IMR-90 (cell line): ENCODE measurements at regions not wholly inside any gene's neighbourhood (a gene's known extent, or its start where the extent isn't known, plus 50 kb on each side); places are given as distances from the start of the nearest gene placed in this dataset.

Experiments used
- ATAC-seq: fragments of 200-7000 bp; cut with Tn5 transposase; 2 replicates; pipeline ENCODE4 v1.9.1; 2020; ENCODE audit warnings: low read depth, mild to moderate bottlenecking, moderate library complexity
- BruUV-seq: library from RNA; stranded (reverse); fragments of 400-500 nt; replicated peaks from 2 replicates; lab custom pipeline; 2021; lab: Mats Ljungman, UMichigan
- CTCF ChIA-PET: fragments of 300-600 bp; formaldehyde crosslinking; extraction: SDS; loops from one replicate; lab custom pipeline; 2021; ENCODE audit warnings: antibody characterized with exemption; lab: Yijun Ruan, JAX
- POLR2A ChIA-PET: fragments of 300-600 bp; sonication (Branson Sonifier 250); formaldehyde crosslinking; loops from one replicate; lab custom pipeline; 2022; ENCODE audit warnings: antibody characterized with exemption; ENCODE audit not compliant: unreplicated experiment; lab: Charles Lee
- DNase-seq: peaks from one replicate; pipeline ENCODE4 v3.0.0; 2013
- H2AFZ ChIP-seq: replicated peaks from 2 replicates; pipeline ENCODE3; 2013; ENCODE audit warnings: low read length, mild to moderate bottlenecking; ENCODE audit not compliant: poor library complexity
- H2AK5ac ChIP-seq: 2 replicates; pipeline ENCODE4 v1.6.1; 2013; ENCODE audit warnings: low read depth, low read length, inconsistent platforms
- H2AK9ac ChIP-seq: replicated peaks from 2 replicates; pipeline ENCODE3; 2013; ENCODE audit warnings: mild to moderate bottlenecking, low read depth, low read length, moderate library complexity; ENCODE audit not compliant: poor library complexity
- H2BK120ac ChIP-seq: 2 replicates; pipeline ENCODE4 v1.6.1; 2013; ENCODE audit warnings: low read depth, low read length, inconsistent platforms
- H2BK15ac ChIP-seq: 3 replicates; pipeline ENCODE4 v1.6.1; 2013; ENCODE audit warnings: low read depth, low read length, inconsistent platforms
- H2BK20ac ChIP-seq: 2 replicates; pipeline ENCODE4 v1.6.1; 2013; ENCODE audit warnings: low read depth, mild to moderate bottlenecking, inconsistent platforms, low read length, moderate library complexity
- H2BK5ac ChIP-seq: 2 replicates; pipeline ENCODE4 v1.6.1; 2013; ENCODE audit warnings: mild to moderate bottlenecking, low read depth, low read length, inconsistent platforms; ENCODE audit not compliant: poor library complexity, severe bottlenecking
- H3K14ac ChIP-seq: replicated peaks from 2 replicates; pipeline ENCODE4 v1.6.1; 2013; ENCODE audit warnings: low read depth, low read length, inconsistent platforms
- H3K18ac ChIP-seq: 2 replicates; pipeline ENCODE4 v1.6.1; 2013; ENCODE audit warnings: low read depth, low read length, control low read depth
- H3K23ac ChIP-seq: 2 replicates; pipeline ENCODE4 v1.6.1; 2013; ENCODE audit warnings: low read depth, low read length, inconsistent platforms
- H3K27ac ChIP-seq: 2 replicates; pipeline ENCODE4 v1.5.1; 2013; ENCODE audit warnings: mild to moderate bottlenecking, control low read depth, low read length; ENCODE audit not compliant: insufficient read depth
- H3K27me3 ChIP-seq: 2 replicates; pipeline ENCODE4 v1.6.1; 2013; ENCODE audit warnings: low read length; ENCODE audit not compliant: control insufficient read depth, insufficient read depth
- H3K36me3 ChIP-seq: 2 replicates; pipeline ENCODE4 v1.6.1; 2013; ENCODE audit warnings: low read length, mixed read lengths; ENCODE audit not compliant: control insufficient read depth, insufficient read depth
- H3K4ac ChIP-seq: 2 replicates; pipeline ENCODE4 v1.6.1; 2013; ENCODE audit warnings: low read depth, low read length, inconsistent platforms
- H3K4me1 ChIP-seq: 2 replicates; pipeline ENCODE4 v1.6.1; 2013; ENCODE audit warnings: low read length, mixed read lengths; ENCODE audit not compliant: control insufficient read depth, insufficient read depth
- H3K4me2 ChIP-seq: 2 replicates; pipeline ENCODE4 v1.6.1; 2013; ENCODE audit warnings: low read depth, mild to moderate bottlenecking, control low read depth, low read length, moderate library complexity
- H3K4me3 ChIP-seq: 2 replicates; pipeline ENCODE4 v1.5.1; 2013; ENCODE audit warnings: low read depth, mild to moderate bottlenecking, control low read depth, low read length, moderate library complexity; ENCODE audit not compliant: insufficient read depth
- H3K56ac ChIP-seq: 2 replicates; pipeline ENCODE4 v1.6.1; 2013; ENCODE audit warnings: low read length, inconsistent platforms; ENCODE audit not compliant: insufficient read depth; ENCODE audit errors: extremely low read depth
- H3K79me1 ChIP-seq, 2 experiments: 2 replicates each; pipeline ENCODE4 v1.6.1; 2013; ENCODE audit warnings: low read length in 2 of 2, inconsistent platforms in 1 of 2, low read depth in 1 of 2
- H3K9ac ChIP-seq: 2 replicates; pipeline ENCODE4 v1.6.1; 2013; ENCODE audit warnings: low read depth, low read length, control low read depth
- H3K9me1 ChIP-seq: 2 replicates; pipeline ENCODE4 v1.6.1; 2013; ENCODE audit warnings: low read length, inconsistent platforms; ENCODE audit not compliant: insufficient read depth
- H3K9me3 ChIP-seq: 2 replicates; pipeline ENCODE4 v1.6.1; 2013; ENCODE audit warnings: low read length; ENCODE audit not compliant: control insufficient read depth, insufficient read depth
- H4K20me1 ChIP-seq: 2 replicates; pipeline ENCODE4 v1.6.1; 2013; ENCODE audit warnings: low read length, inconsistent platforms; ENCODE audit not compliant: insufficient read depth
- H4K5ac ChIP-seq: 2 replicates; pipeline ENCODE4 v1.6.1; 2013; ENCODE audit warnings: mild to moderate bottlenecking, low read depth, low read length, control low read depth
- H4K8ac ChIP-seq, 2 experiments: 2 replicates each; pipeline ENCODE4 v1.6.1; 2013; ENCODE audit warnings: low read depth in 2 of 2, low read length in 2 of 2, control low read depth in 1 of 2, inconsistent platforms in 1 of 2
- H4K91ac ChIP-seq: 2 replicates; pipeline ENCODE4 v1.6.1; 2013; ENCODE audit warnings: low read depth, low read length, inconsistent platforms; ENCODE audit not compliant: insufficient read depth
- BHLHE40 ChIP-seq: fragments of 150-350 bp; IDR thresholded peaks from 2 replicates; pipeline ENCODE4 v1.6.1; 2016; ENCODE audit warnings: mild to moderate bottlenecking, low read depth, low read length
- CEBPB ChIP-seq: IDR thresholded peaks from 2 replicates; pipeline ENCODE4 v1.6.1; 2012; ENCODE audit warnings: low read depth, low read length, improper control_type of control experiment
- CHD1 ChIP-seq: IDR thresholded peaks from 2 replicates; pipeline ENCODE4 v1.6.1; 2012; ENCODE audit warnings: low read depth, low read length, improper control_type of control experiment
- CTCF ChIP-seq: conservative IDR thresholded peaks from 2 replicates; pipeline ENCODE4 v1.5.1; 2012; ENCODE audit warnings: mild to moderate bottlenecking, low read depth, low read length, improper control_type of control experiment
- ELK1 ChIP-seq: fragments of 150-350 bp; IDR thresholded peaks from 2 replicates; pipeline ENCODE4 v1.6.1; 2016; ENCODE audit warnings: low read depth, mild to moderate bottlenecking, low read length, moderate library complexity, borderline replicate concordance
- FOS ChIP-seq: fragments of 150-350 bp; IDR thresholded peaks from 2 replicates; pipeline ENCODE4 v1.6.1; 2016; ENCODE audit warnings: low read depth, low read length
- MAFK ChIP-seq: IDR thresholded peaks from 2 replicates; pipeline ENCODE4 v1.6.1; 2012; ENCODE audit warnings: low read depth, low read length, improper control_type of control experiment
- MAZ ChIP-seq: IDR thresholded peaks from 2 replicates; pipeline ENCODE4 v1.6.1; 2012; ENCODE audit warnings: low read depth, mild to moderate bottlenecking, low read length, improper control_type of control experiment, moderate library complexity, borderline replicate concordance
- MXI1 ChIP-seq: IDR thresholded peaks from 2 replicates; pipeline ENCODE4 v1.6.1; 2012; ENCODE audit warnings: low read depth, mild to moderate bottlenecking, low read length, moderate library complexity, borderline replicate concordance
- NFE2L2 ChIP-seq: fragments of 150-350 bp; IDR thresholded peaks from 2 replicates; pipeline ENCODE4 v1.6.1; 2016; ENCODE audit warnings: low read depth, mild to moderate bottlenecking, low read length
- POLR2A ChIP-seq: IDR thresholded peaks from 2 replicates; pipeline ENCODE4 v1.6.1; 2012; ENCODE audit warnings: mild to moderate bottlenecking, low read depth, low read length
- RAD21 ChIP-seq: IDR thresholded peaks from 2 replicates; pipeline ENCODE4 v1.6.1; 2012; ENCODE audit warnings: low read length, improper control_type of control experiment
- RCOR1 ChIP-seq: IDR thresholded peaks from 2 replicates; pipeline ENCODE4 v1.6.1; 2012; ENCODE audit warnings: mild to moderate bottlenecking, low read length, improper control_type of control experiment; ENCODE audit not compliant: insufficient replicate concordance
- RFX5 ChIP-seq: IDR thresholded peaks from 2 replicates; pipeline ENCODE4 v1.8.0; 2012; ENCODE audit warnings: low read depth, mild to moderate bottlenecking, low read length, moderate library complexity
- SMC3 ChIP-seq: fragments of 150-350 bp; IDR thresholded peaks from 2 replicates; pipeline ENCODE4 v1.6.1; 2016; ENCODE audit warnings: low read depth, mild to moderate bottlenecking, antibody characterized with exemption, low read length, moderate library complexity
- USF2 ChIP-seq: fragments of 150-350 bp; IDR thresholded peaks from 2 replicates; pipeline ENCODE4 v1.6.1; 2017; ENCODE audit warnings: mild to moderate bottlenecking, antibody characterized with exemption, low read length, low read depth
- WGBS, 2 experiments: methylation state at CpG; one replicate each; pipeline versions ENCODE4 v1.1.5 to v1.1.7; 2013; ENCODE audit warnings: missing lambda C conversion rate in 2 of 2; ENCODE audit not compliant: insufficient read length in 1 of 2; ENCODE audit errors: extremely low coverage in 2 of 2; 5-methylcytosine and 5-hydroxymethylcytosine counted together
- dilution Hi-C: fragments of 300-500 bp; cut with HindIII; formaldehyde crosslinking; loops from one replicate; pipeline ENCODE4 v1.14.3; 2018; ENCODE audit warnings: low sequenced_read_pairs; ENCODE audit not compliant: unreplicated experiment
- in situ Hi-C: fragments of 300-500 bp; cut with MboI; formaldehyde crosslinking; loops from 3 replicates; pipeline ENCODE4 v1.14.3; 2019; ENCODE audit warnings: low sequenced_read_pairs, inconsistent platforms, mixed read lengths
- intact Hi-C: fragments of 100-400 bp; cut with micrococcal nuclease; formaldehyde crosslinking; loops from 2 replicates; pipeline ENCODE4 v1.10.0; 2022

GRCh38 chr2:235371018-235371417 is 122.8 kb upstream of the AGAP1 start:
- no peak overlapping the region for H3K4me2 ChIP-seq
- no peak overlapping the region for H3K4me3 ChIP-seq
- H4K91ac ChIP-seq = no peak overlapping the region
- H3K56ac ChIP-seq = no peak overlapping the region
- peaks cover 2% of the 10 kb centered on the region; the same call in 1 of the 2 replicates for H3K9me1 ChIP-seq
- H3K18ac ChIP-seq = no peak overlapping the region
- H4K20me1 ChIP-seq = no peaks in the 10 kb centered on the region
- H3K23ac ChIP-seq = no peak overlapping the region
- ATAC-seq (no peak), DNase-seq (no peak)
- in situ Hi-C loops (no loop called here), intact Hi-C loops (no loop called here), dilution Hi-C loops (no loop called here)
- H2BK120ac ChIP-seq = no peak overlapping the region
- H4K5ac ChIP-seq = no peak overlapping the region
- ChIA-PET CTCF (no interaction called here), POLR2A (no interaction called here)
- no peak overlapping the region for H2BK5ac ChIP-seq
- H4K8ac ChIP-seq = no peak overlapping the region
- no peaks in the 10 kb centered on the region for H3K36me3 ChIP-seq
- no TSS peak for BruUV-seq
- H3K9ac ChIP-seq = no peak overlapping the region
- TF ChIP-seq RAD21 = no peak
- no peak for TF ChIP-seq MXI1
- no peak for TF ChIP-seq CHD1
- no peak for TF ChIP-seq USF2
- TF ChIP-seq BHLHE40 = no peak
- TF ChIP-seq MAZ = no peak
- no peak for TF ChIP-seq CEBPB
- TF ChIP-seq FOS = no peak
- TF ChIP-seq MAFK = no peak
- TF ChIP-seq CTCF = no peak
- TF ChIP-seq SMC3 = no peak
- no peak for TF ChIP-seq RFX5
- TF ChIP-seq POLR2A = no peak
- no peak for TF ChIP-seq NFE2L2
- TF ChIP-seq ELK1 = no peak
- TF ChIP-seq RCOR1 = no peak
- no peak overlapping the region for H2AFZ ChIP-seq
- no peaks in the 10 kb centered on the region for H3K79me1 ChIP-seq
- WGBS, 2 experiments = 100% methylated on average over 2 of the region's 5 CpGs; no CpG with 5 or more reads in 1 of the 2 experiments
- H3K9me3 ChIP-seq = no peaks in the 10 kb centered on the region
- H2AK9ac ChIP-seq = no peak overlapping the region
- peaks cover 39% of the 10 kb centered on the region for H3K27me3 ChIP-seq
- H2BK15ac ChIP-seq = no peak overlapping the region
- H3K4ac ChIP-seq = no peak overlapping the region
- H3K14ac ChIP-seq = no peak overlapping the region
- H3K27ac ChIP-seq = no peak overlapping the region
- H2BK20ac ChIP-seq = no peak overlapping the region
- H3K4me1 ChIP-seq = no peaks in the 10 kb centered on the region
- H2AK5ac ChIP-seq = no peak overlapping the region
